CD4-positive, alpha-beta T cell treated with Interleukin-15 for 1 hour (primary cell): ENCODE measurements at regions not wholly inside any gene's neighbourhood (a gene's known extent, or its start where the extent isn't known, plus 50 kb on each side); places are given as distances from the start of the nearest gene placed in this dataset.
"Not testable (repeated sequence)": the region's sequence is repeated elsewhere in the genome, so short reads cannot be mapped to it uniquely, and the experiment has no call there.

ENCODE experiments used
- DNase-seq: peaks from one replicate; pipeline ENCODE4 v3.0.0-alpha.2; 2020

DNA sequence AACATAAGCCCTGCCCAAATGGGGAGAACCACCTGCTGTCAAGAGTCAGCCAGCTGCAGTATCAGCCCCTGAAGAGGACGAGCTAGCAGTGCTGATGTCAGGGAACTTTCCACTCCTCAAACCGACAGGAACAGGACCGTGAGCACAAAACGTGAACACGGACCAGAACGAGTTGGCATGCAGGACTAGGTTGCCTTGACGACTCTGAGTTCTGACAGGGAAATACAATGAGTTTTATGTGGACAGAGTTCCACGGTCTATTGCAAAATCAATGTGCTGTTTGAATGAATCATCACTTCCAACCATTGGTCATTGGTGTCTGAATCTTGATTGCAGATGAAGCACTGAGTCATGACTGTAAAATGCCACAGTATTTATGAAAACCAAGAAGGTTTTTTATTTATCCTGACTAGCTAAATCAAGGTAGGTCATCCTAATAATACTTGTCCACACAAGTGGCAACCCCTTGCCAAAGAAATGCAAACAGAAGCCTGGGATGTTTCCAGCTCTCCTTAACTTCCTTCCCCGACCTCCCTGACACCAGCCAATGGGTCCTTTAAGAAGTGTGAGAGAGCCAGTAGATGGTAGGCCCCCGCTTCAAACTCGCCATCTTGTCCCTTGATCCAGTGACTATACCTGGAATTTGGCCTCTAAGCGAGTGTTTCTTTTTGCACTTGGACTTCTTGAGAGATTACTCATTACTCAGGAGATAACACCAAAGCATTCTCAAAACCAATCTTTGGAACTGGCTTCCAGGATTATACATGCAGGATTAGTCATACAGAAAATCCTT is 119.6 kb downstream of the ASB7 start:
- peak; percentile 69 for DNase-seq

DNA sequence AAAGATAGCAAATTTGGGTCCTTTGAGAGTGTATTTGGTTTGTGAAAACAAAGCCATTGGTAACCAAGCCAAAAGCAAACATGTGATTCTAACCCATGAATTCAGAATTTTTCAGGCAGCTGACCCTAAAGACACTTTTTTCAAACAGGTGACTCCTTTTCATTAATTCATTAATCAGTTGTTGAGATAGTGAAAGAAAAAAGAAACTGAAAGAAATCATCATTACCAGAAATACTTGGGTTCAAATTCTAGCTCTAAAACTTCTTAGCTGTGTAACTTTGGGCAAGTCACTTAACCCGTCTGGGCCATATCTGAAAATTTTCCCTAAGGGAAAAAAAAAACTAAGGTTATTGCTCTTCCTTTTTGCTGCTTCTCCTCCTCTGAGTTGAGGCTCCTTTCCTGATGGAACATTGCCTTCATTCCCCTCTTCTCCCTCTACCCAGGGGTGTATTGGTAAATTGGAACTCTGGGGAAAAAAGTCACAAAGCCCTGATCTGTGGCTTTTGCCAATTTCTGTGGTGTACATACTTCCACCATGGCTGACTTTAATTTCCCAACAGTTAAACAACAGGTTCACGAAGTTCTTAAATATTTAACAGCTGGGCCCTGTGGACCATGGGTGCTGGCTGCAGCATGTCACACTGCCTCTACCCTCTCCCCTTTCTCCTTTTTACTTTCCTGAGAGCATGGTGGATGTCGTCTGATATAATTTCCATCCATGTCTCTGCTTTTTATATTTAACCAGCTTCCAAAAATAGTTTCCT is 120.3 kb downstream of the ASB7 start:
- no peak for DNase-seq

DNA sequence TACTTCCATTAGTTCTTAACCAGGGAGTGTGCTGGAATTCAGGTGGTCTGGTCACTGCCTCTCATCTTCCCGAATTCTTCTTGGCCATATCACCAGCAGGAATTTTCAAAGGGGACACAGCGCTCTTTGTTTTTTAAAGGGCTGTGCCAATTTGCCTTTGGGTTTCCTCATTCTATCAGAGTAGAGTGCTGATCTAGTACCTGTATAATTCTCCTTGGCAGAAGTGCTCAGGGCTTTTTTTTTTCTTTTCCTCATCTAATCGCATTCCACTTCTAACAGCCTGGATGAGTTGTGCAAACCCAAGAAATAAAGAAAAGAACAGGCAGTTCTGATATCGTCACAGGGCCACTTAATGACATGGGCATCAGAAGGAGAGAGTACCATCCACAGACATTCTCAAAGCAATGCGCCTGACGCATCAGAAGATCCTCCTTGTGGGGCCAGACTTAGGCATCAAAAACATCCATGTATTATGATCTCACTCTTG is 121.0 kb downstream of the ASB7 start:
- no peak for DNase-seq

DNA sequence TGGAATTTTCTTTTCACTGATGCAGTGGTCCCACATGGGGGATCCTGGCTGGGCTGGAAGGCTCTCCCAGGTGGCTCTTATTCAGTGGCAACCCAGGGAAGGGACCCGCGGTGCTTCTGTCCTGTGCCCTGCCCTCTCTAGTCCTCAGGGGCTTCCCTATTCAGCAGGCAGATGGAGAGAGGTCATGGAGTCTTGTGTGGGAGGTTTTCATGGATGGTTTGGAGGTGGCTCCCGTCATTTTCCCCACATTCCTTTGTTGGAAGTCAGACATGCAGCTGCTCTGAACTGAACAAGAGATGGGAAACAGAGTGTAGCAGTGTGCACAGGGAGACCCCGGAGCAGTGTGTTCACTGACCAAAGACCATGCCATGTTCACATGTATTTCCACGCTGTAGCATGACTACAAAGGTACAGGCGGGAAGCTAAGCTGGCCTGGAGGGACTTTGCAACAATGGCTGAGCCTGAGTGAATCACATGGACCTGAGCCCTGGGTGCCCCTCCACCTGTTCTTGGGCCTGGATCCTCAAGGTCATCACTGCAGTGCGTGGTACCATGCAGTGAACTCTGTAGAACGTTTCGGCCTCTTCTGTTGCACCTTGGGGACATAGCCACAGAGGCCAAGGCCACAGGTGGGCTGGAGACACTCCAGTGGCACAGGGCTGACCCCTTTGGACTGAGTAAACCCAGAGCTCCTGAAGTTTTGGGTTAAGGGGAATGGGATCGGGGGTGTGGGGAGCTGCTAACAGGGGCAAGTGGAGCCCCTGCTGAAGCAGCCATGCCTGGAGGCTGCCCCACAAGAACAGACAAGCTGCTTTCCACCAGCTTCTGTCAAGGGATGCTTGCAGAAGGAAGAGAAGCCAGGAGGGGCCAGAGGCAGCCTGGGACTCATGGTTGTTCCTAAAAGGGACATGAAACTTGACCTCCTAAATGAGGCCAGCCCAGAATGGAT is 123.0 kb downstream of the ASB7 start:
- no peak for DNase-seq

DNA sequence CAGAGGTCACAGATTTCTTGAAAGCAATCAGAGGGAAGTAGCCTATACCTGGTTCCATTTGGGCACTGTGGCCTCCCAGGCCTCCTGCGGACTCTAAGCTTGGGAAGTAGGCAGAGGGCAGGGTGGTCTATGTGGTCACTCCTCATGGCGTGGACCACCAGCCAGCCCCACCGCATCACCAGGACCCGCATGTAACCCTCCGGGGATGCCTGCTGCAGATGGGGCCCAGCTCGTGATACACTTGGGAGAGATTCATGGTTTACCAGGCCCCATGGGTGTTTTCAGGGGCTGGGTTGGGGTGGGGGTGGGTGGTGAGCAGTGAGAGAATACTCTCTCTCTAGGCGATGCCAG is 123.7 kb downstream of the ASB7 start:
- DNase-seq = no peak

DNA sequence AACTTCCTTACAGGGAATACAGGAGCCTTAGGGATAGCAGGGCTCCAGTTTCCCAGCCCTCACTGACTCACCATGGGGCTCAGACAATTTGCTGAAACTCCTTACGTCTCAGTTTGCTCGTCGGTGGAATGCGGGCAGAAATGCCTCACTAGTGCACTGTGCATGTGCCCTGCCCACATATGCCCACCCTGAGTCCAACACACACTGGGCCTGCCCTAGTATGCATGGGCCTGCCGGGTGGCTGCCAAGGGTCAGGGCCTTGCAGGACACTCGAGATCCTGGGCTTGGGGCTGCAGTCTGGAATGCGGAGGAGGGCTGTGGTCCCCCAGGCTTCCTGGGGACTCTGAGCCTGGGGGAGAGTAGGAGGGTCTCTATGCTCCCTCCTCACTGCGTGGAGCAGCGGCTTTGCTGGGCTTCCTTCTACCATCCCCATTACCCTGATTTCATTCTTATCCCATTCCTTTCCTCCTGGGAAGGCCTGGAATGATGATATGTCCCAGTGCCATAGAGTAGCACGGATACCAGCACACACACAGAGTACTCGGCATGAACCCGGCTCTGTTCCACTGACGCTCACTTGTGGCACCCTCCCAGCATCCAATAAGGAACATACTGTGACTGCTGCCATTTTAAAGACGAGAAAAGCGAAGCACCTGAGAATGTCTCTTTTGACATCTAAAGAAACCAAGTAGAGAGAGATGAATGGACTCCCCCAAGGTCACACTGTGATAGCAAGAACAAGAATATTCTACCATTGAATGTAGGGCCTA is 124.2 kb downstream of the ASB7 start:
- DNase-seq = no peak

DNA sequence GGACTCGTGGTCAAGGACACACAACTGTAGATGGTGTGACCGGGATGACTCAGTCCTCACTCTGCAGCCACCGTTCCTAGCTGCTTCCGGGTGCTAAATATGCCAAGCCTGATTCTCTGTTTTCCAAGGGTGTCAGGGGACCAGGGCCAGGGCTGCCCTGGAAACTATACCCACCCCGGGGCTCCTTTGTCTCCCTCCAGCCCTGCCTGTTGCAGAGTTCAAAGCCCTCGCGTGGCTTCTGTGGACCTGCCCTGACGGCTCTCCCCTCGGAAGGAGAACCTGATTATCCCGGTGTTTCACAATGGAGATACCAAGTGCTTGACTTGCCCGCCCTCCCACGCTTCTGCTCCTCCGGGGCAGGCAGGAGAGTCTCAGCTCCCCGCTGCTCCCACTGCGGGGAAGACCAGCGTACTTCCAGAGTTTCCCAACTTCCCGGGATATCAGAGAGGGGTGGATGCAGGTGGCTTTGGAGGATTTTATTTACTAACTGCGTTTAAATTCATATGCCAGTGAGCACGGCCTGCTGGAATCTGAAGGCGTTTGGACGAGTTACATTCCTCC is 125.0 kb downstream of the ASB7 start:
- no peak for DNase-seq

DNA sequence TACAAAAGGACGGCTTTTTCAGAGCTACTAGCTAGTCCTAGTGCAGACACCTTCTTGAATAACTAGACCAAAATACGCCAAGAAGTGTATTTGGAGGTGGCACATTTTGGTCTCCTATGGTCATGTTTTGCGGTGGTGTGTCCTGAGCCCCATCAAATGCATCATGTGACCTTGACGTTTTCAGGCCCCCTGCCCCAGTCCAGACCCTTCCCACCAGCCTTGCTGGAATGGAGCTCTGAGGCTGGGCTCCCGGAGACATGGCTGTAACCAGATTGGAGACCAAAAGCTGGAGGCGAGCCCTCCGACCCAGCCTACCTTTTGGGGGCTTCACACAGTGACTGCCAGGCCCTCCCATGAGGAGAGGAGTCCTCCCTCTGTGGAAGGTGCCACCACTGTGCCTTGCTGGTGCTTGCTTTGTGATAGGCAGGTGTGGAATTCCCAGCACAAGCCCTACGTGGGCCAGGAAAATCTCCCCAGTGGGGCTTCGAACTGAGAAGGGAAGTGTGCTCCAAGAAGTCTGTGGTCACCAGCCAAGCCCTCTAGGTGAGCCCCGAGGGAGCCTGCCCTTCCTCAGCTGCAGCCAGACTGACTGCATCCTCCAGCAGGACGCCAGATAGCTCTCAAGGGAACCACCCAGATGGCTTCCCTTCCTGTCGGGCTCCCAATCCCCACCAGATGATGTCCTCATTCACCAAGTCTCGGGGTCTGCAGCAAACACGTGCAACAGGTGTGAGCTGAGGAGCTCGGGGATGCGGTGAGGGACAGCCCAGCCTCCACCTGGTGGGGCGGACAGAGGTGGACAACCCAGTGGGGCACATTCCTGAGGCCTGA is 126.2 kb downstream of the ASB7 start:
- DNase-seq = no peak

DNA sequence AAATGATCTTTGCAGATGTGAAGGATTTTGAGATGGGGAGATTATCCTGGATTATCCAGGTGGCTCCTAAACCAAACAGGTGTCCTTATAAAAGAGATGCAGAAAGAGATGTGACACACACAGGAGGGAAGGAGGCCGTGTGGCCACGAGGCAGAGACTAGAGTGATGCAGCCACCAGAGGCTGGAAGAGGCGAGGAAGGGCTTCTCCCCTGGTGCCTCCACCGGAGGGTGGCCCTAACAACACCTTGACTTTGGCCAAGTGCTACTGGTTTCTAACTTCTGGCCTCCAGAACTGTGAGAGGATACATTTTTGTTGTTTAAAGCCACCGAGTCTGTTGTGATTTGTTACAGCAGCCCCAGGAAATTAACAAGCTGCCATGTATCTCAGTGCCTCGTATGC is 127.1 kb downstream of the ASB7 start:
- DNase-seq = no peak

DNA sequence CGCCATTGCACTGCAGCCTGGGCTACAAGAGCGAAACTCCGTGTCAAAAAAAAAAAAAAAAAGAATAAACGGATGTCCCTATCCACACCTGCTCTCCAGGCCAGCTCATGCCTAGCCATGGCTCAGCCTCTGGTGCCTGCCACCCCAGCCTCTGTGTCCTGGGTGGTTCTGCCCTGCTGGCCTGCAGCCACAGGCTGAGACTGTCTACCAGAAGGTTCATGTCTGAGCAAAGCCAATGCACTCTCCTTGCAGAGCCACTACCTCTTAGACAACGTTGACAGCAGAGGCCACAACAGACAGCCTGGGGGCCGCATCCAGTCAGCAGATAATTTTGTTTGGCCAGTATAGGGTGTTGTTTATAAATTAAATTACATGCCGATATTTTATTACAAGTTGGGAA is 127.7 kb downstream of the ASB7 start:
- no peak for DNase-seq

DNA sequence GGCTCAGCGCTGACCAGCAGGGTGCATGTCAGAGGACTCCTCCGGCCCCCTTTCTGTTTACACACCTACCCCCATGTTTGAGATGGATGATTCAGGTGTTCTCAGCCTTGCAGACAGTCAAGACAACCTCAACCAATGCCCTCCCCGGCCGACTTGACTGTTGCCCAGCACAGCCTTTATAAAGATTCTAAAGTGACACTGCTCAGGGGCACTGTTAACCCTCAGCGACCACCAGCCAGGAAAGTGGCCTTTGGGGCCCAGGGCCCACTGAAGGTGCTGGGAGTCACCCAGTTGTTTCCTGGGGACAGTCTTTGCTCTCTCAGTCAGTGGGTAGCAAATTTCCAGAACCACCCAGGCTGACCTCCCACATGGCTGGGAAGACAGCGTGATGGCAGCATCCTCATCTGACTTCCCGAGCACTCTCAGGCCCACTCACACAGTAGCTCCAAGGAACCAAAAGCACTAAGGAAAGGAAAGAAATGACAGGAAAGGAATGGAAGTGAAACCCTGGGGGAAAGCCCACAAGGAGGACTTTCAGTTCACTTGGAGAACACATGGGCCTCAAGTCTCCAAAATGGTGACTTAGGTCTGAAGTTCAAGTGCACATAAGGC is 128.4 kb downstream of the ASB7 start:
- no peak for DNase-seq

DNA sequence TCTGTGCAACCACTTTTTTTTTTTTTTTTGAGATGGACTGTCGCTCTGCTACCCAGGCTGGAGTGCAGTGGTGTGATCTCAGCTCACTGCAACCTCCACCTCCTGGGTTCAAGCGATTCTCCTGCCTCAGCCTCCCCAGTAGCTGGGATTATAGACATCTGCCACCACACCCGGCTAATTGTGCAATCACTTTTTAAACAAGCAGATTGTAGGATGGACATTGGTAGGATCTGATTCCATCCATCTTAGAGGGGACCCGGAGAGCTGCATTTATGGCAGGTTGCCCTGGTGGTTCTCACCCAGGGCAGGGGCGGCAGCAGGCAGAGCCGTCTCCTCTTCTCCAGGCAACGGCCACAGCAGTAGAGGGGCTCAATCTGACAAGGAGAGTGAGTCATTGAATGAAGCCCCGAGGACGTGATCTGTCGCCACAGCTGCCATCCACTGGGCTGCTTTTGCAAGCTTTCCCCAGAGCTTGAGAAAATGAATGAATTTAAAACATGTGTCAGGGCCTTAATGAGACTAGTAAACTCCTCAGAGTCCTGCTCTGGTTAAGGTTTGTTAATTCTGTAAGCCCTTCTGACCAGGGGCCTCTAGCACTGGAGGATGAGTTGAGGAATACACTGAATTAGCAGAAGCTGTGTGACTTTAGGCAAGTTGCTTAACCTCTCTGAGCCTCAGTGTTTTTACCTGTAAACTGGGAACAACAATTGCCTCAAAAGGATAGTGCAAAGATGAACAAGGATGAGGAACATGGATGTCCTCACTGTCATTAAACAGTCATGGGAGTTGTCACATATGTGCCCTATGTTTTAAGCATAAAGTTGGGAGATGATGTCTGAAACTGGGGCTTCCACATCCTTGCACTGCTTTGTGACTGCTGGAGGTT is 129.1 kb downstream of the ASB7 start:
- no peak for DNase-seq

DNA sequence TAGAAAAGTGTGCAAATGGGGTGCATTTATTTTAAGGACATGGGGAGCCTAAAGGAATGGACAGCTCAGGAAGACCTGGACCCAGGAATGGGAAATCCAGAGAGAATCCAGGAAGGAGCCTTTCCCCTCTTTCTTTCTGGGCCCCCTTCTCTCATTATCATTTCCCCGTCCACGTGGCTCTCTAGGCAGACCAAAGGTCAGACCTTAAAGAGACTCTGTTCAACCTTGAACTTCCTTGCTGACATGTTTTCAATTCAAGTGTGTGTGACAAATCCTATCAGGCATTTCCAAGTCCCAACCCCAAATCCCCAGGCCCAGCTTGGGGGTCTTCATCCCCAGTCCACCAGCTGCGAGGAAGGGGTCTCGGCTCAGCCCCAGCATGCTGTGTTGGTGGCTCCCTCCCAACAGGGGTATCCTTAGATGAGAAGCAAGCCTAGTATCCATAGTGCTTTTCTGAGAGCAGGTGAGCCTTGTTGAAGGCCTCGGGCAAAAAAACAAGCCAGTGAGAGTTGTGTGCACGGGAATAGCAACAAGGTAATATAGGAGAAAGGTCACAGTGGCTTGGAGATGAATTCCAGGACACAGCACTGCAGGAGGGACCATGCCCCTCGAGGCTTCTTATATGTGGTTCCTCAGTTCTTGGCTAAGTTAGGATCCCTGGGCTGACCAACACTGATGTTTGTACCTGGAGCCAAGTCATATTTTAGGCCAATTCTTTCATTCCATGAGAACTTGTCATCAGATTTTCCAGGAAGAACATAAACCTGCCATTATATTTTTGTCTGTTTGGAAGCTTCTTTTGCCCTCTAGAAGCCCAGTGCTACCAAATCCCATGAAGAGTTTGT is 130.0 kb downstream of the ASB7 start:
- no peak for DNase-seq

DNA sequence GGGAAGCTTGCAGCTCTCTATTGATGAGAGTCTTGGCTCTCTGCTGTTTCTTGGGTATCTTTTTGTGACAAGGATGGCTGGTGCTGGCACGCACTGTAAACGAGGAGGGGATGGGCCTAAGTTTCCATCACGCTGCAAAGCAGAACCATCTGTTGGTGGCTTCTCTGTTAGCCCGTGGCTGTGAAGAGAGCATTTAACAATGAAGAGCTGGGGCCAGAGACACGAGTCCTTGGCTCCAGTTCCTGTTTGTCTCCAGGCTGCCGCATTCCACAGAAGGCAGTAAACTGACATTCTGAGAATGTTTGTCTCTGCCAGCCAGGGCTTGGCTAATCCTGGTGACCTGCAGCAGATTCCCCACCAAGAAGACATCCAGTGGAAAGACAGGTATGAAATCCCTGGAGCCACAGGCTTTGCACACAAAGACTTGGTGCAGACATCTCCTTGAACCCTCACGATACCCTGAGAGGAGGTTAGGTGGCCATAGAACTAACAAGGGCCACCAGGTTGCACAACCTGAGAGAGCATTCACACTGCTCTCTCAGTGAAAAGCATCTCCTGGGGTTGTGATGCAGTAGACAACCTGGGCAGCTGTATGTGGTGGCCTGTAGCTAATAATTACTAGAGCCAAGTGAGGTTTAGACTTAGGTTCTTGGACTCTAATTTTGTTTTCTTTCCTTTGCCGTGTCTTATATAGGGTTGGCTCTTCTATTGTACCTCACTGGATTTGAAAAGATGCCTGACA is 130.9 kb downstream of the ASB7 start:
- no peak for DNase-seq

DNA sequence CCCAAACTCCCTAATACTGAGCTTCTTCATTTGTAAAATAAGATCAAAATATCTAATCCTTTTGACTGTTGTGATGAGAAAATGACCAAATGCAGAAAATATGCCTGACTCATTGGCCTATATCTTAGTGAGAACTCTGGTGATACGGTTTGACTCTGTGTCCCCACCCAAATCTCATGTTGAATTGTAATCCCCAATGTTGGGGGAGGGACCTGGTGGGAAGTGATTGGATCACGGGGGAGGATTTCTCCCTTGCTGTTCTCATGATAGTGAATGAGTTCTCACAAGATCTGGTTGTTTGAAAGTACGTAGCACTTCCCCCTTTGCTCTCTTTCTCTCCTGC is 131.4 kb downstream of the ASB7 start:
- DNase-seq = not testable (repeated sequence)

DNA sequence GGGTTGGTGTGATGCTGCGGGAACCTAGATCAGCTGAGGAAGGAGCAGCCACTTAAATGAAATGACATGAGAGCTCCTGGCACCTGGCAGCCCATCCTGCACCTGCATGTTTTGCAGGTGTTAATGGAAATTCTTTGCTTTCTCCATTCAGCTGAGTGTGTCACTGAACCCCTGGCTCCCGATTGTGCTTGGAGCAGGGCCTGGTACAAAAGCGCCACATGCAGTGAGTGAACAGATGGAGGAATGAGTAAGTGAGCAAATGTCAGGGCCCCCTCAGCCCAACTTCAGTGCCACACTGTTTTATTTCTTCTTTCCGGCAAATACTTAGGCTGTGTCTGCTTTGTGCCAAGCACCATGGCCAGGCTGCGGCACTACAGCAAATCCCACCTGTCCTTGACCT is 132.2 kb downstream of the ASB7 start:
- no peak for DNase-seq

DNA sequence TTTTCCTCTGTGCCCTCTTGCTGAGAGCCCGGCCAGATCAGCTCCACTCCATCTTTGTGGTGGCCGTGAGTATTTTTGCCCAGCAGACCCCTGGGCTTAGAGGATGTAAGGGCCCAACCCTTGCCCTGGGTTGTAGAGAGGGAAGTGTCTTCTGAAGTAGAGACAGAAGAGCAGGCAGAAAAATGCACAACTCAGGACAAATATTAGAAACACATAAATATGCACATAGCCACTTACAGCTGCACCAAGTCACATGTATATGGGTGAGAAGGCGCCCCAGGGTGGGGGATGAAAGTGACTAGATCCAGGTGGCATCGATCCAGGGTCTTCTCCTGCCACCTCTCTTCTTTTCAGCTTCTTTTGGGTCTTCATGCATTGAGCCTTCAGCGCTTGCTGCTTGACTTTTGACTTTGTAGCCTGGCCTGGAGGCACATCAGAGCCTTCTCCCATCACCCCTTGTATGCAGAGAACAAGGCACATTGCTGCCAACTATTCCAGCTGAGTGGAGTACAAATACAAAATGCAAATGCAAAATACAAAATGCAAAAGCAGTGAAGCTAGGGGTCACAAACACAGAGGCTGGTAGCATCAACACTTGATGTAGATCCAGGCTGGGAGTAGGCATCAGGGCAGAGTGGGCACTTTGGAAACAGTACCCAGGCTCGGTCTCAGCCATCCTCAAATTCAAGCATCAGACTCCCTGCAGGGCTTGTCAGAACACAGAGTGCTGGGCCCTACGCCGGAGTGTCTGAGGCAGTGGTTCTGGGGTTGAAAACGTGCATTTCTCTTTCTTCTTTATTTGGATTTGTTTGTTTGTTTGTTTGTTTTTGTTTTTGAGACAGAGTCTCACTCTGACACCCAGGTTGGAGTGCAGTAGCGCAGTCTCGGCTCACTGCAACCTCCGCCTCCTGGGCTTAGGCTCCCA is 133.0 kb downstream of the ASB7 start:
- no peak for DNase-seq
